Stimulated activated CD4-positive, alpha-beta T cell treated with anti-CD3 and anti-CD28 coated beads, Interleukin-2, amount 100 ng/mL, for 4 hours (primary cell): ENCODE measurements at regions not wholly inside any gene's neighbourhood (a gene's known extent, or its start where the extent isn't known, plus 50 kb on each side); places are given as distances from the start of the nearest gene placed in this dataset.
A peak's percentile ranks its signal among the peaks of the same experiment; 100 is the strongest.

Experiments
- DNase-seq: peaks from one replicate; pipeline ENCODE4 v3.0.0-alpha.2; 2020; ENCODE audit warnings: low read depth

- DNase-seq: no peak
Observed at GRCh38 chr5:38207343-38207742, 51.0 kb upstream of the EGFLAM start.

DNA sequence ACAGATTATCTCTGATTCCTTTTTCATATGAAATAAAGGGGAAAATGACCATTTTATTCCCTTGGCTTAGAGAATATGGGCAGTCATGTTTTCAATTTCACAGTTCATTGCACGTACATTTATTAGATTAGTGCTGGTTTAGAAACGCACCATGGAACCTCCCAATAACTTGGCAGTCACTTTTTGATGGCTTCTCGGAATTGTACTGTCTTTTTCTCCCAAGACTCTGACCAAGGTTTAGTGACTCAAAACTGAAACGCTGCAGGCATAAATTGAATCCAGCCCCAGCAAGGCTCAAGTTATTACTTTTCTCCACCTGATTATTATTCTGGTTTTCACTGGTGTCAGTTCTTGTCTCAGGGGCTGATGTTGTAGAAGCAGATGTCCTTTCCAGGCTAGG is 55.6 kb upstream of the EGFLAM start:
- no peak for DNase-seq

GRCh38 chr5:38200872-38201557 is 57.3 kb upstream of the EGFLAM start:
- DNase-seq: no peak

GRCh38 chr5:38197118-38197517 is 61.2 kb upstream of the EGFLAM start:
- DNase-seq: no peak

GRCh38 chr5:38193015-38193581 is 65.3 kb upstream of the EGFLAM start:
- DNase-seq: peak; percentile 21

GRCh38 chr5:38191693-38192092 is 66.7 kb upstream of the EGFLAM start:
- DNase-seq: no peak

DNA sequence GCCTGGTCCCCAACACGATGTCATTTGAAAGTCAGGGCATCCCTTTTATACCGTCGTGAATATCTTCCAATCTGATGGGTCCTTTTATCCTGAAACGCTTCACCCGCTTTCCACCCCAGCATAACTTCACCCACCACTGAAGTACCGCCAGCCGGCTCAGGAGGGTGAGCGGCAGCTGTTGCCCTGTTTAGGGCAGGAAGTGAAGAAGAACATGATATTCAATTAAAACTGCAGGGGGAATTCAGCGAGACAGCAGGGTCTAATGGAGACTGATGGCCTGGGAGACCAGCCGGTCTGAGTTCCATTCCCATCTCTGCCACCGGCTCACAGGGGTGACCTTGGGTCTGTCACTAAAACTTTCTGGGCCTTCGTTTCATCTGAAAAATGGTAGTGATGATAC is 68.2 kb upstream of the EGFLAM start:
- no peak for DNase-seq

- no peak for DNase-seq
Observed at GRCh38 chr5:38189081-38189504, 69.3 kb upstream of the EGFLAM start.

GRCh38 chr5:38188591-38188990 is 69.8 kb upstream of the EGFLAM start:
- no peak for DNase-seq

GRCh38 chr5:38187532-38187931 is 70.8 kb upstream of the EGFLAM start:
- no peak for DNase-seq

- DNase-seq: no peak
Observed at GRCh38 chr5:38184627-38185026, 73.7 kb upstream of the EGFLAM start.

- DNase-seq: no peak
Observed at GRCh38 chr5:38182991-38183390, 75.4 kb upstream of the EGFLAM start.

GRCh38 chr5:38168029-38168428 is 90.3 kb upstream of the EGFLAM start:
- DNase-seq: no peak

- DNase-seq: no peak
Observed at GRCh38 chr5:38167562-38167996, 90.8 kb upstream of the EGFLAM start.

- no peak for DNase-seq
Observed at GRCh38 chr5:38166832-38167231, 91.5 kb upstream of the EGFLAM start.

DNA sequence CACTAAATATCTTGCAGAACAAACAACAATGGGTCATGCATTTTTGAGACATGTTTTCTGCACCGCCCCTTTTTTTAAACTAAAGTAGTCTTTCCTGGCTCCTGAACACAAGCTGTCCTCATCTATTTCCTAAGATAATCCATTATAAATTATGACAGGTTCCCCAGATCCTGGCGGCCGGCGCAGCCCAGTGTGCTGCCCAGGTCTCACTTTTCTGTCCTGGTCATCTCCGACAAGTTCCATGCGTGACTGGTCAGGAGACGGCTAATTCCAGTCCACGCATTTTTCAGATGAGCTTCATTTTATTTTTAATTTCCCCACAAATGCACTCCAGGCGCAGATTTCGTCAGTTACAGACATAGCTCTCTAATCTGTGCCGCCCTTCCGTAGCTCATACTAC is 92.9 kb upstream of the EGFLAM start:
- no peak for DNase-seq

- DNase-seq: no peak
Observed at GRCh38 chr5:38164776-38165399, 93.5 kb upstream of the EGFLAM start.

GRCh38 chr5:38163636-38164237 is 94.6 kb upstream of the EGFLAM start:
- DNase-seq: no peak

- no peak for DNase-seq
Observed at GRCh38 chr5:38162625-38163024, 95.7 kb upstream of the EGFLAM start.

- no peak for DNase-seq
Observed at GRCh38 chr5:38157024-38157423, 101.3 kb upstream of the EGFLAM start.

DNA sequence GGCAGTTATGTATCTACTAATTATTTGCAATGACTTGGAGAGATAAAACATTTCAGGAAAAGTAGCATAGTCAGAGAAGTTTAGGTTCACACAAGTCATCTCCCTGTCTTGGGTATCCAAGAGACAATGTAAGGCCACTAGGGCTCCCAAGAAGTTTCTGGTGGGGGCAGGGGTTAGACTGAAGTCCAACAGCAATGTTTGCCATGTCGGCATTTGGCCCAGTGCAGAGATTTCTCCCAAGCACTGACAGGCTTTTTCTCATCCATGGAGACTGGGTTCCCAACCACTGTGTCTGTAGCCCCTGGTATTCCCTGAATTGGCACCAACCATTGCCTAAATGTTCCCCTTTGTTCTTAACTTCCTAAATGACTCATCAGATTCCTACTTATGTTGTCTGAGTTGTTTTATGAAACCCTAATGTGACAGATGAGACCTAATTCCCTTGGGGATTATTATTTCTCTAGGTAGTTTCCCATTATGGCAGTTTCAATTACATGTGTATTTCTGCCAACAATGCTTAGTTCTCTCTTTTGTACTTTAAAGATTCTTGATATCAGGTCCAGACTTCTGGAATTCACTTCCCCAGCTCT is 103.6 kb upstream of the EGFLAM start:
- no peak for DNase-seq

- no peak for DNase-seq
Observed at GRCh38 chr5:38151878-38152277, 106.5 kb upstream of the EGFLAM start.

DNA sequence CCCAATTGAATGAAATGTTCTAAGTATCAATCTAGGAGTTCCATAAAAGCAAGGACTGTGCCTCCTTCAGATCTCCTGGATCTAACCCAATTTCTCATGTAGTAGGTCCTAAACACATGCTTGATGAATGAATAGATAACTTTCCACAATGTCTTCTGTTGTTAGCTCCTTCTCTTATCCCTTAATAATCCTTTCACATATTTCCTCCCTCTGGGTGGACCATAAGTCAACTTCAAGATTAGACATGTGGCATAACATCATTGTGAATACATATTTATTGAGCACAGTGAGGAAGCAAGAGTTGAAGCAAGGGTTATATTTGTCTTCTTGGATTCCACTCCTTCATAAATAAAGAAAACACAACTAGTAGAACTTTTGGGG is 108.6 kb upstream of the EGFLAM start:
- DNase-seq: no peak
